Left lung (tissue), 4 donors: ENCODE measurements at regions not wholly inside any gene's neighbourhood (a gene's known extent, or its start where the extent isn't known, plus 50 kb on each side); places are given as distances from the start of the nearest gene placed in this dataset.

Experiments
- ATAC-seq: fragments of 200-7000 bp; cut with Tn5 transposase; one replicate; pipeline ENCODE4 v1.9.1; 2020; ENCODE audit warnings: moderate library complexity
- DNase-seq, 4 donors: peaks; one replicate each; pipeline ENCODE4 v3.0.0-alpha.2; 2013 to 2020
- H3K27ac ChIP-seq, 2 donors: fragments of 200-600 bp; sonication (generic) in 1 of 2; one replicate each; pipeline versions ENCODE4 v1.5.0 to v1.8.0; 2020 to 2021
- H3K27me3 ChIP-seq, 2 donors: fragments of 200-600 bp; sonication (generic) in 1 of 2; one replicate each; pipeline versions ENCODE4 v1.5.0 to v1.8.0; 2020 to 2021
- H3K36me3 ChIP-seq, 2 donors: fragments of 200-600 bp; sonication (generic) in 1 of 2; one replicate each; pipeline versions ENCODE4 v1.5.0 to v1.8.0; 2020 to 2021
- H3K4me1 ChIP-seq, 2 donors: fragments of 200-600 bp; one replicate each; pipeline ENCODE4 v1.8.0; 2021
- H3K4me3 ChIP-seq, 2 donors: fragments of 200-600 bp; sonication (generic) in 1 of 2; one replicate each; pipeline versions ENCODE4 v1.5.0 to v1.8.0; 2020 to 2021; ENCODE audit warnings: mild to moderate bottlenecking in 1 of 2
- H3K9me3 ChIP-seq, 2 donors: fragments of 200-600 bp; sonication (generic) in 1 of 2; one replicate each; pipeline versions ENCODE4 v1.5.0 to v1.8.0; 2020 to 2021
- intact Hi-C, 2 donors: fragments of 100-400 bp; cut with DNase I; formaldehyde crosslinking; loops; one replicate each; pipeline versions ENCODE4 v1.11.2 to v1.14.2; 2022
- TF ChIP-seq, protein P1 (sequence below), 2 donors: fragments of 200-600 bp; sonication (generic) in 1 of 2; IDR thresholded peaks; one replicate each; pipeline versions ENCODE4 v1.5.0 to v1.8.0; 2021; ENCODE audit warnings: antibody characterized with exemption in 2 of 2
- donor health status: DM: no; HTN: yes; CAD: no.
- donor health status: DM: no; HTN: no; CAD: no.

- TF ChIP-seq, protein P1, sequence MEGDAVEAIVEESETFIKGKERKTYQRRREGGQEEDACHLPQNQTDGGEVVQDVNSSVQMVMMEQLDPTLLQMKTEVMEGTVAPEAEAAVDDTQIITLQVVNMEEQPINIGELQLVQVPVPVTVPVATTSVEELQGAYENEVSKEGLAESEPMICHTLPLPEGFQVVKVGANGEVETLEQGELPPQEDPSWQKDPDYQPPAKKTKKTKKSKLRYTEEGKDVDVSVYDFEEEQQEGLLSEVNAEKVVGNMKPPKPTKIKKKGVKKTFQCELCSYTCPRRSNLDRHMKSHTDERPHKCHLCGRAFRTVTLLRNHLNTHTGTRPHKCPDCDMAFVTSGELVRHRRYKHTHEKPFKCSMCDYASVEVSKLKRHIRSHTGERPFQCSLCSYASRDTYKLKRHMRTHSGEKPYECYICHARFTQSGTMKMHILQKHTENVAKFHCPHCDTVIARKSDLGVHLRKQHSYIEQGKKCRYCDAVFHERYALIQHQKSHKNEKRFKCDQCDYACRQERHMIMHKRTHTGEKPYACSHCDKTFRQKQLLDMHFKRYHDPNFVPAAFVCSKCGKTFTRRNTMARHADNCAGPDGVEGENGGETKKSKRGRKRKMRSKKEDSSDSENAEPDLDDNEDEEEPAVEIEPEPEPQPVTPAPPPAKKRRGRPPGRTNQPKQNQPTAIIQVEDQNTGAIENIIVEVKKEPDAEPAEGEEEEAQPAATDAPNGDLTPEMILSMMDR (IDR thresholded peaks at IDR 0.05), result no peak
- intact Hi-C loops, result no loop called here
- ATAC-seq (no peak), DNase-seq (peak in 1 of 4 donors; percentile 51)
- H3K27me3 ChIP-seq, result peaks cover 0 to 29% of the 10 kb centered on the region in 2 donors
- H3K27ac ChIP-seq, result peak overlapping the region; percentile 44 to 82
- peaks cover 8 to 46% of the 10 kb centered on the region in 2 donors for H3K4me1 ChIP-seq
- H3K4me3 ChIP-seq, result no peak overlapping the region
- peaks cover 0 to 6% of the 10 kb centered on the region in 2 donors for H3K9me3 ChIP-seq
- H3K36me3 ChIP-seq, result no peaks in the 10 kb centered on the region
Observed at GRCh38 chr17:77880711-77881450, 77.6 kb upstream of the TNRC6C start.

DNA sequence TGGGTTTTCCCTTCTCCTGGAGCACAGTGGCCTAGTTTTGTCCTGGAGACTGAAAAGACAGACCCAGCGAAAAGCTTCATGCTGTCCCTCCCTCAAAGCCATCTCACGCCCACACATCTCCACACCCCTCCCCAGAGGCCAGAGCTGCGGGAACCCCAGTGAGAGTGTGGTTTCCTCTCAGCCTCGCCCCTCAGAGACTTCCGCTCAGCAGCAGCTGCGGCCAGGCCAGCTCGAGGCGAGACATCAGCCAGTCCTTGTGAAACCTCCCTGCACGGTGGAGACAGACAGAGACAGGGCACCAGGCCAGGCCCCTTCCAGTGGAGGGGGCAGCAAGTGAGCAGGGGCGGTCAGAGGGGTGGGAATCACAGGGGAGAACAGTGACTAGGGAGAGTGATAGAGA, 77.0 kb upstream of the TNRC6C start:
- peak overlapping the region; percentile 44 to 82 for H3K27ac ChIP-seq
- peak; percentile 77 to 95 (median 88) for DNase-seq
- TF ChIP-seq, protein P1 (IDR thresholded peaks at IDR 0.05), result no peak
- peak; percentile 85 for ATAC-seq
- no peaks in the 10 kb centered on the region for H3K9me3 ChIP-seq
- H3K36me3 ChIP-seq, result no peaks in the 10 kb centered on the region
- peaks cover 0 to 35% of the 10 kb centered on the region in 2 donors for H3K27me3 ChIP-seq
- no peak overlapping the region for H3K4me3 ChIP-seq
- peaks cover 8 to 51% of the 10 kb centered on the region in 2 donors for H3K4me1 ChIP-seq
- intact Hi-C loops, result no loop called here

DNA sequence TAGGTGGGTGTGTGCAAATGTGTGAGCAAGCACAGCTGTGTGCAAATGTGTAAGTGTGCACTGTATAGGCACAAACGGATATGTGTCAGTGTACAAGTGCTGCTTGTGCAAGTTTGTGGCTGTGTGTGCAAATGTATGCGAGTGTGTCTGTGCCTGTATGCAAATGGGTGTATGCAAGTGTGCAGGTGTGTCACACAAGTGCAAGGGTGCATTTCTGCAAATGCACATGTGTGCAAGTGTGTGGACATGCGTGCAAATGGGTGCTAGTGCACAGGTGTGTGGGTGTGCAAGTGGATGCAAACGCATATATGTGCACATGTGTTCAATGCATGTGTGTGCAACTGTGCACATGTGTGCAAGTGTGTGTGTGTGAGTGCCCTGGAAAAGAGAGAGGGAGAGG, 76.5 kb upstream of the TNRC6C start:
- H3K36me3 ChIP-seq, result no peaks in the 10 kb centered on the region
- ATAC-seq (no peak), DNase-seq (peak in 1 of 4 donors; percentile 17)
- peaks cover 8 to 53% of the 10 kb centered on the region in 2 donors for H3K4me1 ChIP-seq
- no peak overlapping the region for H3K4me3 ChIP-seq
- intact Hi-C loops, result no loop called here
- TF ChIP-seq, protein P1 (IDR thresholded peaks at IDR 0.05), result no peak
- H3K27ac ChIP-seq, result peak overlapping the region in 1 of 2 donors; percentile 82
- H3K9me3 ChIP-seq, result no peaks in the 10 kb centered on the region
- peaks cover 0 to 40% of the 10 kb centered on the region in 2 donors for H3K27me3 ChIP-seq

DNA sequence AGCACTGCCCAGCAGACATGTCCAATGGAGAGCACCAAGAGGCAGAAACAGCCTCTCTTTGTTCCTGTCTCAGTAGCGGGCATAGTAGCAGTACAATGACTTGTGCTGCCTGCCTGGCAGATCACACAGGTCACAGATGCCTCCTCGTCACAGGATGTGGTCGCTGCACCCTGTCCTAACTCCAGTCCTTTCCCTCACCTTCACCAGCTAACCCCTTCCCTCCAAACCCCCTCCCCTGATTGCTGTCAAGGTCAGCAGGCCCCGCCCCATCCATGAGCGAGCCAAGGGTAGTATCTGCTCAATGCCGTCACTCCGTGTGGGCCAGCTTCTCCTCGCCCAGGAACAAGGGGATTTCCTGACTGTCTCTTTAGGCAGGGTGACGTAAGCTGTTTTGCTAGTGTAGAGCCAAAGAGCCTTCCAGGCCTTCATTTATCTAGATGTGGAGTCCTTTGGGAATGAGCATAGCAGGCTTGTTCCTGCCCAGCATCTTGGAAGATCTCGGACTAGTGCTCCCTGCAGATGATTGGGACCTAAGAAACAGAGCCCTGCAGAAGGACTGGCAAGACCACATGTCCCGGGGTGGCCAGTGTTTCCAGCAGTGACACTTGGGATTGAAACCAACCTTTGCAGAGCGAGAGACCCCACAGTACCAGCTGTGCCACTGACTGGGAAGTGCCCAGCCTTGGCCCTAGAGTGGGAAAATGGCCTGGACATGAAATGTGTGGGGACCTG, 75.9 kb upstream of the TNRC6C start:
- Histone ChIP-seq H3K27ac (peak overlapping the region in 1 of 2 donors; percentile 82), H3K27me3 (peaks cover 0 to 46% of the 10 kb centered on the region in 2 donors), H3K36me3 (no peaks in the 10 kb centered on the region), H3K4me3 (no peak overlapping the region), H3K9me3 (no peaks in the 10 kb centered on the region), H3K4me1 (peaks cover 8 to 53% of the 10 kb centered on the region in 2 donors)
- intact Hi-C loops, result no loop called here
- TF ChIP-seq, protein P1 (IDR thresholded peaks at IDR 0.05), result no peak
- peak in 3 of 4 donors; percentile 68 to 85 (median 72) for DNase-seq
- ATAC-seq, result peak; percentile 45

- Histone ChIP-seq H3K36me3 (no peaks in the 10 kb centered on the region), H3K27me3 (peaks cover 0 to 52% of the 10 kb centered on the region in 2 donors), H3K4me1 (peaks cover 8 to 56% of the 10 kb centered on the region in 2 donors), H3K27ac (peak overlapping the region in 1 of 2 donors; percentile 82), H3K4me3 (no peak overlapping the region), H3K9me3 (no peaks in the 10 kb centered on the region)
- DNase-seq (peak in 1 of 4 donors; percentile 47), ATAC-seq (no peak)
- TF ChIP-seq, protein P1 (IDR thresholded peaks at IDR 0.05), result no peak
- intact Hi-C loops, result no loop called here
Observed at GRCh38 chr17:77883213-77883650, 75.3 kb upstream of the TNRC6C start.
